CD8-positive, alpha-beta memory T cell (primary cell): ENCODE measurements at regions not wholly inside any gene's neighbourhood (a gene's known extent, or its start where the extent isn't known, plus 50 kb on each side); places are given as distances from the start of the nearest gene placed in this dataset.
A peak's percentile ranks its signal among the peaks of the same experiment; 100 is the strongest.

Source experiments
- CTCF ChIA-PET: fragments of 350-600 bp; sonication (Branson Sonifier 250); formaldehyde crosslinking; loops from one replicate; lab custom pipeline; 2021; ENCODE audit warnings: antibody characterized with exemption; lab: Charles Lee
- POLR2A ChIA-PET: fragments of 350-600 bp; sonication (Branson Sonifier 250); formaldehyde crosslinking; loops from one replicate; lab custom pipeline; 2021; ENCODE audit warnings: antibody characterized with exemption; lab: Charles Lee
- DNase-seq, 5 donors: peaks; one replicate each; pipeline versions ENCODE4 v3.0.0 to v3.0.0-alpha.2; 2020 to 2022; ENCODE audit warnings: mixed read lengths in 1 of 5
- H3K27ac ChIP-seq: one replicate; pipeline ENCODE4 v1.7.0; 2013; ENCODE audit warnings: low read depth, mild to moderate bottlenecking, low read length, moderate library complexity
- H3K27me3 ChIP-seq: 2 replicates; pipeline ENCODE4 v1.7.0; 2013; ENCODE audit warnings: low read length, mild to moderate bottlenecking; ENCODE audit not compliant: insufficient read depth, poor library complexity, severe bottlenecking
- H3K36me3 ChIP-seq: 2 replicates; pipeline ENCODE4 v1.7.0; 2013; ENCODE audit warnings: mild to moderate bottlenecking, low read length, moderate library complexity; ENCODE audit not compliant: insufficient read depth
- H3K4me1 ChIP-seq: 2 replicates; pipeline ENCODE4 v1.7.0; 2013; ENCODE audit warnings: mild to moderate bottlenecking, low read length, moderate library complexity; ENCODE audit not compliant: insufficient read depth
- H3K4me3 ChIP-seq: 2 replicates; pipeline ENCODE4 v1.7.0; 2013; ENCODE audit warnings: mild to moderate bottlenecking, low read length
- H3K9me3 ChIP-seq: 2 replicates; pipeline ENCODE4 v1.7.0; 2013; ENCODE audit warnings: mild to moderate bottlenecking, low read length
- H3K27ac Mint-ChIP-seq, 8 donors: one replicate each; pipeline ENCODE4 v1.8.0; 2020 to 2021; ENCODE audit warnings: mixed read lengths in 8 of 8, mild to moderate bottlenecking in 6 of 8, inconsistent platforms in 3 of 8, moderate library complexity in 3 of 8
- H3K27me3 Mint-ChIP-seq, 2 donors: one replicate each; pipeline ENCODE4 v1.8.0; 2020 to 2021; ENCODE audit warnings: mixed read lengths in 2 of 2, mild to moderate bottlenecking in 1 of 2, moderate library complexity in 1 of 2
- H3K36me3 Mint-ChIP-seq, 3 donors: one replicate each; pipeline ENCODE4 v1.8.0; 2020 to 2021; ENCODE audit warnings: mixed read lengths in 3 of 3, inconsistent platforms in 1 of 3, mild to moderate bottlenecking in 1 of 3
- H3K4me1 Mint-ChIP-seq, 3 donors: one replicate each; pipeline ENCODE4 v1.8.0; 2020 to 2021; ENCODE audit warnings: mixed read lengths in 3 of 3, inconsistent platforms in 1 of 3, mild to moderate bottlenecking in 1 of 3
- H3K4me3 Mint-ChIP-seq, 7 donors: one replicate each; pipeline ENCODE4 v1.8.0; 2020 to 2021; ENCODE audit warnings: mixed read lengths in 7 of 7, mild to moderate bottlenecking in 6 of 7, moderate library complexity in 4 of 7, inconsistent platforms in 2 of 7
- H3K9me3 Mint-ChIP-seq, 5 donors: one replicate each; pipeline ENCODE4 v1.8.0; 2020 to 2022; ENCODE audit warnings: mixed read lengths in 5 of 5, mild to moderate bottlenecking in 3 of 5, moderate library complexity in 2 of 5, inconsistent platforms in 1 of 5

DNA sequence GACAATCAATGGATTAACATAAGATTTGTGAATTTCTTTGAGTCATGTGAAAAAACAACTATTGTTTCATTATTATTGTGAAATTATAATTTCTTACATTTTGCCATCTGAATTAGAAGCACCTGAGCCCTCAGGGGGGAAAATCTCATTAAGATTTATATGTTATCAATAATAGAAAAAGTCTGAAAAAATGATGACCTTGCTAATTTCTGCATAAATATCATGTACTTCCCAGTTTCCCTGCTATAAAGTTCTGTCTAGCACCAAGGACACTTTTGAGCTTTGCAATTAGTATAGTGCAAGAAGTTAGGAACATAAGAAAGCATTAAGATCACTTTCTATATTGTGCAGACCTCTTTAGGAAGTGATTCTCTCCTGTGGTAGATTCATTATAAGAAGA is 488.3 kb upstream of the TUSC1 start:
- no peaks in the 10 kb centered on the region for H3K27me3 Mint-ChIP-seq
- peaks cover 3% of the 10 kb centered on the region for H3K9me3 ChIP-seq
- H3K4me3 Mint-ChIP-seq = no peak overlapping the region
- no peak for DNase-seq
- no peaks in the 10 kb centered on the region for H3K27me3 ChIP-seq
- no peak overlapping the region for H3K4me3 ChIP-seq
- no peaks in the 10 kb centered on the region for H3K36me3 Mint-ChIP-seq
- no peaks in the 10 kb centered on the region for H3K36me3 ChIP-seq
- CTCF ChIA-PET = no interaction called here
- peaks cover 3 to 34% (median 13%) of the 10 kb centered on the region in 5 donors for H3K9me3 Mint-ChIP-seq
- no peaks in the 10 kb centered on the region for H3K4me1 Mint-ChIP-seq
- H3K4me1 ChIP-seq = no peaks in the 10 kb centered on the region
- POLR2A ChIA-PET = no interaction called here
- H3K27ac Mint-ChIP-seq = no peak overlapping the region
- no peak overlapping the region for H3K27ac ChIP-seq

- no peak for DNase-seq
- Histone ChIP-seq H3K4me1 (no peaks in the 10 kb centered on the region), H3K27ac (no peak overlapping the region), H3K27me3 (no peaks in the 10 kb centered on the region), H3K36me3 (no peaks in the 10 kb centered on the region), H3K4me3 (no peak overlapping the region), H3K9me3 (no peaks in the 10 kb centered on the region)
- POLR2A ChIA-PET = no interaction called here
- CTCF ChIA-PET = no interaction called here
- H3K27ac Mint-ChIP-seq = no peak overlapping the region
- peaks cover 0 to 38% (median 18%) of the 10 kb centered on the region in 5 donors for H3K9me3 Mint-ChIP-seq
- no peaks in the 10 kb centered on the region for H3K27me3 Mint-ChIP-seq
- H3K36me3 Mint-ChIP-seq = no peaks in the 10 kb centered on the region
- no peak overlapping the region for H3K4me3 Mint-ChIP-seq
- H3K4me1 Mint-ChIP-seq = no peaks in the 10 kb centered on the region
Measured at GRCh38 chr9:26165426-26165825, 487.2 kb upstream of the TUSC1 start.

DNA sequence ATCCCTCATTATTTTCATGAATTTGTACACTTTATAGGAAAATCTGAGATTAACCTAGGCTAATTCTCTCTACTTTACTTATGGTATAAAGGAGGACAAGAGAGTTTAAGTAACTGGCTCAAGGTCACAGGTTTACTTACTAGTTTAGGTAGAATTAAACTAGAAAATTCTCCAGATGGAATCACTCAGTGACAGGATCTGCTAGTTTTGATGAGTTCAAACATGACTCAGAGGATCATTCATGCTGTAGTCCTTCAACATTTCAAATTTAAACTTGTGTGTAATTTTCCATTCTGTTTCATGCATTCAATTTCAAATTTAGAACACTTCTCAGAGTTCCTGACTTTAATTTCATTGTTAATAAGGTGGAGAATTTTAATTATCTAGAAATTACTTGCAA is 485.7 kb upstream of the TUSC1 start:
- Histone ChIP-seq H3K27me3 (no peaks in the 10 kb centered on the region), H3K4me3 (no peak overlapping the region), H3K9me3 (no peaks in the 10 kb centered on the region), H3K27ac (no peak overlapping the region), H3K4me1 (no peaks in the 10 kb centered on the region), H3K36me3 (no peaks in the 10 kb centered on the region)
- Mint-ChIP-seq H3K4me3 (no peak overlapping the region), H3K36me3 (no peaks in the 10 kb centered on the region), H3K9me3 (peaks cover 5 to 41% (median 18%) of the 10 kb centered on the region in 5 donors), H3K4me1 (no peaks in the 10 kb centered on the region), H3K27ac (no peak overlapping the region), H3K27me3 (no peaks in the 10 kb centered on the region)
- no peak for DNase-seq
- CTCF ChIA-PET = no interaction called here
- POLR2A ChIA-PET = no interaction called here

- Mint-ChIP-seq H3K27ac (no peak overlapping the region), H3K9me3 (peaks cover 5 to 28% (median 14%) of the 10 kb centered on the region in 5 donors), H3K27me3 (no peaks in the 10 kb centered on the region), H3K4me1 (no peaks in the 10 kb centered on the region), H3K4me3 (no peak overlapping the region), H3K36me3 (no peaks in the 10 kb centered on the region)
- CTCF ChIA-PET = no interaction called here
- POLR2A ChIA-PET = no interaction called here
- H3K9me3 ChIP-seq = no peaks in the 10 kb centered on the region
- H3K4me1 ChIP-seq = no peaks in the 10 kb centered on the region
- no peak overlapping the region for H3K4me3 ChIP-seq
- H3K27ac ChIP-seq = no peak overlapping the region
- no peaks in the 10 kb centered on the region for H3K36me3 ChIP-seq
- H3K27me3 ChIP-seq = no peaks in the 10 kb centered on the region
- no peak for DNase-seq
Measured at GRCh38 chr9:26159575-26160392, 481.5 kb upstream of the TUSC1 start.

GRCh38 chr9:26158631-26159150 is 480.4 kb upstream of the TUSC1 start:
- Mint-ChIP-seq H3K27ac (peak overlapping the region in 1 of 8 donors; percentile 15), H3K9me3 (peaks cover 5 to 27% (median 14%) of the 10 kb centered on the region in 5 donors), H3K4me1 (no peaks in the 10 kb centered on the region), H3K36me3 (no peaks in the 10 kb centered on the region), H3K4me3 (no peak overlapping the region), H3K27me3 (no peaks in the 10 kb centered on the region)
- Histone ChIP-seq H3K4me3 (no peak overlapping the region), H3K9me3 (no peaks in the 10 kb centered on the region), H3K4me1 (no peaks in the 10 kb centered on the region), H3K27me3 (no peaks in the 10 kb centered on the region), H3K36me3 (no peaks in the 10 kb centered on the region), H3K27ac (no peak overlapping the region)
- POLR2A ChIA-PET = no interaction called here
- DNase-seq = no peak
- CTCF ChIA-PET = no interaction called here

DNA sequence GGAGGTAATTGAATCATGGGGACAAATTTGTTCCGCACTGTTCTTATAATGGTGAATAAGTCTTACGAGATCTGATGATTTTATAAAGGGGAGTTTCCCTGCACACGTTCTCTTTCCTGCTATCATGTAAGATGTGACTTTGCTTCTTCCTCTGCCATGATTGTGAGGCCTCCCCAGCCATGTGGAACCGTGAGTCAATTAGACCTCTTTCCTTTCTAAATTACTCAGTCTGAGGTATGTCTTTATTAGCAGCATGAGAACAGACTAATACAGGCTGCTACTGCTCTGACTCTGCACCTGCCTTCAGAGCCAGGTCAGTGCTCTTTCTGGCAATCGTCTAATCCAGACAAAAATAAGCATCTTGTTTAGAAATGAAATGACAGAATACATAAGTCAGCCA is 479.2 kb upstream of the TUSC1 start:
- no peaks in the 10 kb centered on the region for H3K36me3 Mint-ChIP-seq
- Histone ChIP-seq H3K27me3 (no peaks in the 10 kb centered on the region), H3K9me3 (no peaks in the 10 kb centered on the region), H3K4me3 (no peak overlapping the region), H3K36me3 (no peaks in the 10 kb centered on the region), H3K4me1 (no peaks in the 10 kb centered on the region), H3K27ac (no peak overlapping the region)
- no peak overlapping the region for H3K27ac Mint-ChIP-seq
- no peak overlapping the region for H3K4me3 Mint-ChIP-seq
- CTCF ChIA-PET = no interaction called here
- H3K27me3 Mint-ChIP-seq = no peaks in the 10 kb centered on the region
- H3K4me1 Mint-ChIP-seq = no peaks in the 10 kb centered on the region
- POLR2A ChIA-PET = no interaction called here
- no peak for DNase-seq
- peaks cover 12 to 27% (median 18%) of the 10 kb centered on the region in 5 donors for H3K9me3 Mint-ChIP-seq

- ChIA-PET POLR2A (no interaction called here), CTCF (no interaction called here)
- peaks cover 2 to 25% (median 8%) of the 10 kb centered on the region in 5 donors for H3K9me3 Mint-ChIP-seq
- no peak overlapping the region for H3K27ac ChIP-seq
- no peak for DNase-seq
- H3K27me3 ChIP-seq = no peaks in the 10 kb centered on the region
- no peaks in the 10 kb centered on the region for H3K4me1 Mint-ChIP-seq
- H3K4me3 ChIP-seq = no peak overlapping the region
- no peaks in the 10 kb centered on the region for H3K36me3 Mint-ChIP-seq
- no peaks in the 10 kb centered on the region for H3K27me3 Mint-ChIP-seq
- no peak overlapping the region for H3K4me3 Mint-ChIP-seq
- no peaks in the 10 kb centered on the region for H3K36me3 ChIP-seq
- no peak overlapping the region for H3K27ac Mint-ChIP-seq
- H3K4me1 ChIP-seq = no peaks in the 10 kb centered on the region
- H3K9me3 ChIP-seq = no peaks in the 10 kb centered on the region
Measured at GRCh38 chr9:26152350-26152749, 474.1 kb upstream of the TUSC1 start.

- H3K36me3 Mint-ChIP-seq = no peaks in the 10 kb centered on the region
- CTCF ChIA-PET = no interaction called here
- no peaks in the 10 kb centered on the region for H3K27me3 ChIP-seq
Measured at GRCh38 chr9:26148128-26148527, 469.9 kb upstream of the TUSC1 start.

More at GRCh38 chr9:26148128-26148527, 469.9 kb upstream of the TUSC1 start:
- no peak for DNase-seq
- no peaks in the 10 kb centered on the region for H3K9me3 ChIP-seq
- H3K4me3 ChIP-seq = no peak overlapping the region
- H3K9me3 Mint-ChIP-seq = peaks cover 0 to 32% (median 8%) of the 10 kb centered on the region in 5 donors
- H3K27ac Mint-ChIP-seq = no peak overlapping the region
- H3K36me3 ChIP-seq = no peaks in the 10 kb centered on the region
- H3K4me3 Mint-ChIP-seq = no peak overlapping the region
- H3K4me1 Mint-ChIP-seq = no peaks in the 10 kb centered on the region
- H3K27ac ChIP-seq = no peak overlapping the region
- no peaks in the 10 kb centered on the region for H3K27me3 Mint-ChIP-seq
- H3K4me1 ChIP-seq = no peaks in the 10 kb centered on the region
- POLR2A ChIA-PET = no interaction called here
